Activated CD4-positive, alpha-beta T cell treated with anti-CD3 and anti-CD28 coated beads, Interleukin-2, Interleukin-4, amounts not matched to agents 100 ng/mL and 50 ng/mL, durations not matched to agents 16 hours and 8 hours (primary cell): ENCODE measurements at regions not wholly inside any gene's neighbourhood (a gene's known extent, or its start where the extent isn't known, plus 50 kb on each side); places are given as distances from the start of the nearest gene placed in this dataset.
"Not testable (repeated sequence)": the region's sequence is repeated elsewhere in the genome, so short reads cannot be mapped to it uniquely, and the experiment has no call there.

ENCODE experiments used
- DNase-seq: peaks from one replicate; pipeline ENCODE4 v3.0.0-alpha.2; 2020; ENCODE audit warnings: low spot score

GRCh38 chr6:155915651-155916050 is 460.0 kb upstream of the NOX3 start:
- no peak for DNase-seq

- no peak for DNase-seq
These were observed 458.2 kb upstream of the NOX3 start for GRCh38 chr6:155913816-155914215.

GRCh38 chr6:155909710-155910109 is 454.1 kb upstream of the NOX3 start:
- DNase-seq: no peak

GRCh38 chr6:155895641-155896040 is 440.0 kb upstream of the NOX3 start:
- no peak for DNase-seq

GRCh38 chr6:155894758-155895157 is 439.1 kb upstream of the NOX3 start:
- DNase-seq: no peak

- DNase-seq: no peak
These were observed 438.6 kb upstream of the NOX3 start for GRCh38 chr6:155894262-155894661.

- DNase-seq: no peak
These were observed 434.8 kb upstream of the NOX3 start for GRCh38 chr6:155890409-155890808.

- no peak for DNase-seq
These were observed 433.8 kb upstream of the NOX3 start for GRCh38 chr6:155889410-155889809.

GRCh38 chr6:155887421-155887820 is 431.8 kb upstream of the NOX3 start:
- DNase-seq: no peak

- no peak for DNase-seq
These were observed 428.1 kb upstream of the NOX3 start for GRCh38 chr6:155883741-155884140.

- no peak for DNase-seq
These were observed 427.7 kb upstream of the NOX3 start for GRCh38 chr6:155883334-155883731.

GRCh38 chr6:155882527-155883333 is 427.1 kb upstream of the NOX3 start:
- no peak for DNase-seq

GRCh38 chr6:155881826-155882526 is 426.3 kb upstream of the NOX3 start:
- no peak for DNase-seq

GRCh38 chr6:155880900-155881299 is 425.3 kb upstream of the NOX3 start:
- DNase-seq: no peak

- no peak for DNase-seq
These were observed 417.3 kb upstream of the NOX3 start for GRCh38 chr6:155872961-155873360.

GRCh38 chr6:155867682-155868081 is 412.0 kb upstream of the NOX3 start:
- no peak for DNase-seq

GRCh38 chr6:155866676-155867390 is 411.2 kb upstream of the NOX3 start:
- not testable (repeated sequence) for DNase-seq

GRCh38 chr6:155861821-155862220 is 406.2 kb upstream of the NOX3 start:
- no peak for DNase-seq

GRCh38 chr6:155858906-155859305 is 403.3 kb upstream of the NOX3 start:
- not testable (repeated sequence) for DNase-seq

GRCh38 chr6:155854787-155855186 is 399.1 kb upstream of the NOX3 start:
- DNase-seq: no peak

GRCh38 chr6:155853011-155853410 is 397.4 kb upstream of the NOX3 start:
- DNase-seq: no peak

- no peak for DNase-seq
These were observed 394.8 kb upstream of the NOX3 start for GRCh38 chr6:155850408-155850841.

- DNase-seq: no peak
These were observed 392.1 kb upstream of the NOX3 start for GRCh38 chr6:155847711-155848110.
